GM12892 (cell line): ENCODE measurements at regions not wholly inside any gene's neighbourhood (a gene's known extent, or its start where the extent isn't known, plus 50 kb on each side); places are given as distances from the start of the nearest gene placed in this dataset.

Experiments
- POLR2A ChIP-seq: IDR thresholded peaks from 2 replicates; pipeline ENCODE4 v1.6.1; 2011; ENCODE audit warnings: low read depth, low read length, control low read depth
- POLR2AphosphoS5 ChIP-seq: IDR thresholded peaks from 2 replicates; pipeline ENCODE4 v1.6.1; 2011; ENCODE audit warnings: low read depth, low read length, control low read depth
- TAF1 ChIP-seq: IDR thresholded peaks from 2 replicates; pipeline ENCODE4 v1.6.1; 2011; ENCODE audit warnings: low read depth, mild to moderate bottlenecking, control low read depth, low read length, borderline replicate concordance

- TF ChIP-seq POLR2A (no peak), POLR2AphosphoS5 (no peak), TAF1 (no peak)
Measured at GRCh38 chr3:48084929-48085328, 68.7 kb upstream of the MAP4 start.
